ENCODE measurements at regions not wholly inside any gene's neighbourhood (a gene's known extent, or its start where the extent isn't known, plus 50 kb on each side); places are given as distances from the start of the nearest gene placed in this dataset.

- no peaks in the 10 kb centered on the region for H3K79me2 ChIP-seq (ENCODE audit: insufficient read depth, low read length)
- H3K4me1 ChIP-seq (ENCODE audit: insufficient read depth, low read length), result no peaks in the 10 kb centered on the region
- no peak overlapping the region for H3K27ac ChIP-seq (ENCODE audit: low read length)
- no peak overlapping the region for H3K4me3 ChIP-seq (ENCODE audit: low read depth in 1 of 2, low read length in 2 of 2)
- H2AFZ ChIP-seq (ENCODE audit: low read depth, low read length), result no peak overlapping the region
- H3K27me3 ChIP-seq (ENCODE audit: insufficient read depth, low read length, poor library complexity), result peaks cover 21% of the 10 kb centered on the region
- ATAC-seq (ENCODE audit: insufficient read depth, low read depth) (no peak), DNase-seq (no peak)
- H3K9ac ChIP-seq (ENCODE audit: low read depth, low read length), result no peak overlapping the region
- no peaks in the 10 kb centered on the region for H3K36me3 ChIP-seq (ENCODE audit: insufficient read depth, low read length)
- H3K4me2 ChIP-seq (ENCODE audit: insufficient read depth, low read length), result no peak overlapping the region
- H4K20me1 ChIP-seq (ENCODE audit: insufficient read depth, low read length), result no peaks in the 10 kb centered on the region
- TF ChIP-seq EZH2 (IDR thresholded peaks at IDR 0.05; ENCODE audit: borderline replicate concordance, low read depth, low read length, severe bottlenecking) (no peak), CTCF (IDR thresholded peaks at IDR 0.05; ENCODE audit: borderline replicate concordance, extremely low read depth, low read length, poor library complexity, severe bottlenecking) (no peak)
- no peaks in the 10 kb centered on the region for H3K9me3 ChIP-seq (ENCODE audit: insufficient read depth, low read length, severe bottlenecking)
Observed at GRCh38 chr10:113459626-113460280, 93.1 kb upstream of the HABP2 start.

GRCh38 chr10:113463083-113463482 is 89.8 kb upstream of the HABP2 start:
- Histone ChIP-seq H3K9me3 (ENCODE audit: insufficient read depth, low read length, severe bottlenecking) (no peaks in the 10 kb centered on the region), H3K79me2 (ENCODE audit: insufficient read depth, low read length) (no peaks in the 10 kb centered on the region), H3K27ac (ENCODE audit: low read length) (no peak overlapping the region), H3K4me3 (ENCODE audit: low read depth in 1 of 2, low read length in 2 of 2) (no peak overlapping the region), H3K4me2 (ENCODE audit: insufficient read depth, low read length) (no peak overlapping the region), H3K27me3 (ENCODE audit: insufficient read depth, low read length, poor library complexity) (peaks cover 21% of the 10 kb centered on the region), H3K9ac (ENCODE audit: low read depth, low read length) (no peak overlapping the region), H4K20me1 (ENCODE audit: insufficient read depth, low read length) (no peaks in the 10 kb centered on the region), H2AFZ (ENCODE audit: low read depth, low read length) (no peak overlapping the region), H3K36me3 (ENCODE audit: insufficient read depth, low read length) (no peaks in the 10 kb centered on the region), H3K4me1 (ENCODE audit: insufficient read depth, low read length) (no peaks in the 10 kb centered on the region)
- TF ChIP-seq EZH2 (IDR thresholded peaks at IDR 0.05; ENCODE audit: borderline replicate concordance, low read depth, low read length, severe bottlenecking) (no peak), CTCF (IDR thresholded peaks at IDR 0.05; ENCODE audit: borderline replicate concordance, extremely low read depth, low read length, poor library complexity, severe bottlenecking) (no peak)
- ATAC-seq (ENCODE audit: insufficient read depth, low read depth) (no peak), DNase-seq (no peak)

GRCh38 chr10:113463777-113464176 is 89.1 kb upstream of the HABP2 start:
- ATAC-seq (ENCODE audit: insufficient read depth, low read depth) (no peak), DNase-seq (no peak)
- no peaks in the 10 kb centered on the region for H3K36me3 ChIP-seq (ENCODE audit: insufficient read depth, low read length)
- no peaks in the 10 kb centered on the region for H3K4me1 ChIP-seq (ENCODE audit: insufficient read depth, low read length)
- H3K27me3 ChIP-seq (ENCODE audit: insufficient read depth, low read length, poor library complexity), result peaks cover 21% of the 10 kb centered on the region
- H3K9me3 ChIP-seq (ENCODE audit: insufficient read depth, low read length, severe bottlenecking), result no peaks in the 10 kb centered on the region
- no peak overlapping the region for H2AFZ ChIP-seq (ENCODE audit: low read depth, low read length)
- H3K4me2 ChIP-seq (ENCODE audit: insufficient read depth, low read length), result no peak overlapping the region
- H3K9ac ChIP-seq (ENCODE audit: low read depth, low read length), result no peak overlapping the region
- H3K4me3 ChIP-seq (ENCODE audit: low read depth in 1 of 2, low read length in 2 of 2), result no peak overlapping the region
- no peaks in the 10 kb centered on the region for H4K20me1 ChIP-seq (ENCODE audit: insufficient read depth, low read length)
- no peaks in the 10 kb centered on the region for H3K79me2 ChIP-seq (ENCODE audit: insufficient read depth, low read length)
- H3K27ac ChIP-seq (ENCODE audit: low read length), result no peak overlapping the region
- TF ChIP-seq CTCF (IDR thresholded peaks at IDR 0.05; ENCODE audit: borderline replicate concordance, extremely low read depth, low read length, poor library complexity, severe bottlenecking), result no peak
- no peak for TF ChIP-seq EZH2 (IDR thresholded peaks at IDR 0.05; ENCODE audit: borderline replicate concordance, low read depth, low read length, severe bottlenecking)
